H1 (cell line): ENCODE measurements at regions not wholly inside any gene's neighbourhood (a gene's known extent, or its start where the extent isn't known, plus 50 kb on each side); places are given as distances from the start of the nearest gene placed in this dataset.

Experiments
- CTCF ChIA-PET: fragments of 300-600 bp; sonication (Branson Sonifier 250); formaldehyde crosslinking; loops from one replicate; lab custom pipeline; 2021; ENCODE audit not compliant: partially characterized antibody; lab: Charles Lee
- POLR2A ChIA-PET: fragments of 300-600 bp; sonication (Branson Sonifier 250); formaldehyde crosslinking; loops from one replicate; lab custom pipeline; 2021; ENCODE audit warnings: inconsistent platforms; ENCODE audit not compliant: partially characterized antibody; lab: Charles Lee
- DNase-seq, 2 experiments: peaks; one replicate each; pipeline versions ENCODE4 v3.0.0 to v3.0.0-alpha.2; 2010 to 2022; ENCODE audit warnings: low spot score in 2 of 2, low read depth in 1 of 2, mixed read lengths in 1 of 2
- FAIRE-seq: peaks from 2 replicates; lab custom pipeline; 2011; peaks lifted over from hg19 to GRCh38; lab: Jason Lieb, UNC
- H2AFZ ChIP-seq: 2 replicates; pipeline ENCODE4 v1.8.1; 2012; ENCODE audit warnings: low read length, inconsistent platforms
- H2AK5ac ChIP-seq: 2 replicates; pipeline ENCODE4 v1.6.1; 2013; ENCODE audit warnings: low read depth, low read length
- H2BK120ac ChIP-seq: replicated peaks from 2 replicates; pipeline ENCODE3; 2013; ENCODE audit warnings: low read depth, low read length, inconsistent platforms
- H2BK12ac ChIP-seq: 2 replicates; pipeline ENCODE4 v1.6.1; 2013; ENCODE audit warnings: low read depth, low read length
- H2BK15ac ChIP-seq: 2 replicates; pipeline ENCODE4 v1.6.1; 2013; ENCODE audit warnings: low read length
- H2BK20ac ChIP-seq: 2 replicates; pipeline ENCODE4 v1.6.1; 2013; ENCODE audit warnings: low read length
- H2BK5ac ChIP-seq: 2 replicates; pipeline ENCODE4 v1.6.1; 2013; ENCODE audit warnings: low read depth, low read length
- H3K14ac ChIP-seq: 2 replicates; pipeline ENCODE4 v1.6.1; 2013; ENCODE audit warnings: inconsistent platforms; ENCODE audit not compliant: insufficient read length
- H3K18ac ChIP-seq: 2 replicates; pipeline ENCODE4 v1.6.1; 2013; ENCODE audit warnings: low read length; ENCODE audit errors: extremely low read depth
- H3K23ac ChIP-seq: 2 replicates; pipeline ENCODE4 v1.6.1; 2013; ENCODE audit warnings: inconsistent platforms; ENCODE audit not compliant: insufficient read length
- H3K23me2 ChIP-seq: 2 replicates; pipeline ENCODE4 v1.6.1; 2013; ENCODE audit warnings: low read depth, low read length
- H3K27ac ChIP-seq: 2 replicates; pipeline ENCODE4 v1.6.1; 2011; ENCODE audit warnings: low read depth, low read length, inconsistent platforms
- H3K27me3 ChIP-seq, 4 experiments: replicated peaks in 1 of 4; 1 replicate in 1 of 4; 2 replicates in 3 of 4; pipeline versions ENCODE4 v1.6.1 to v1.8.1; 2011 to 2013; ENCODE audit warnings: low read length in 3 of 4, mild to moderate bottlenecking in 3 of 4, inconsistent platforms in 2 of 4, mixed read lengths in 2 of 4, moderate library complexity in 1 of 4; ENCODE audit not compliant: control insufficient read depth in 3 of 4, insufficient read depth in 3 of 4; ENCODE audit errors: extremely low read depth in 1 of 4
- H3K36me3 ChIP-seq, 4 experiments: 2 replicates each; pipeline versions ENCODE4 v1.6.1 to v1.8.1; 2011 to 2013; ENCODE audit warnings: mild to moderate bottlenecking in 4 of 4, low read length in 3 of 4, moderate library complexity in 2 of 4, control low read depth in 1 of 4, inconsistent platforms in 1 of 4; ENCODE audit not compliant: insufficient read depth in 4 of 4, control insufficient read depth in 2 of 4
- H3K4ac ChIP-seq: replicated peaks from 2 replicates; pipeline ENCODE3; 2013; ENCODE audit warnings: low read length, low read depth, mixed read lengths, inconsistent platforms; ENCODE audit not compliant: insufficient read length
- H3K4me1 ChIP-seq, 4 experiments: replicated peaks in 1 of 4; 1 replicate in 1 of 4; 2 replicates in 3 of 4; pipeline versions ENCODE4 v1.6.1 to v1.8.1; 2011 to 2013; ENCODE audit warnings: low read length in 3 of 4, inconsistent platforms in 2 of 4, mixed read lengths in 1 of 4; ENCODE audit not compliant: insufficient read depth in 4 of 4, control insufficient read depth in 3 of 4
- H3K4me2 ChIP-seq, 2 experiments: 2 replicates each; pipeline versions ENCODE4 v1.6.1 to v1.8.1; 2011 to 2013; ENCODE audit warnings: low read depth in 2 of 2, low read length in 2 of 2, control low read depth in 1 of 2, inconsistent platforms in 1 of 2, mild to moderate bottlenecking in 1 of 2; ENCODE audit not compliant: insufficient read depth in 1 of 2
- H3K4me3 ChIP-seq, 4 experiments: fragments of 200-600, 300-600 bp in 1 of 4; sonication (generic), shearing (Covaris generic), sonication (Bioruptor Twin) in 1 of 4; 2 replicates each; pipeline versions ENCODE4 v1.5.1 to v1.8.1; 2011 to 2016; ENCODE audit warnings: low read length in 4 of 4, low read depth in 3 of 4, control low read depth in 2 of 4, inconsistent platforms in 2 of 4, mild to moderate bottlenecking in 2 of 4, mixed read lengths in 1 of 4, moderate library complexity in 1 of 4; ENCODE audit not compliant: insufficient read depth in 2 of 4; ENCODE audit errors: extremely low read depth in 1 of 4
- H3K56ac ChIP-seq: replicated peaks from 2 replicates; pipeline ENCODE3; 2013; ENCODE audit warnings: low read depth, mild to moderate bottlenecking, mixed read lengths, low read length, inconsistent platforms; ENCODE audit not compliant: insufficient read length
- H3K79me1 ChIP-seq: 2 replicates; pipeline ENCODE4 v1.6.1; 2013; ENCODE audit warnings: low read depth, low read length, control low read depth
- H3K79me2 ChIP-seq, 2 experiments: 2 replicates each; pipeline versions ENCODE4 v1.6.1 to v1.8.1; 2012 to 2013; ENCODE audit warnings: low read length in 2 of 2, mild to moderate bottlenecking in 2 of 2, inconsistent platforms in 1 of 2; ENCODE audit not compliant: insufficient read depth in 2 of 2, control insufficient read depth in 1 of 2
- H3K9ac ChIP-seq, 4 experiments: replicated peaks in 1 of 4; 1 replicate in 1 of 4; 2 replicates in 3 of 4; pipeline versions ENCODE4 v1.6.1 to v1.8.1; 2011 to 2013; ENCODE audit warnings: low read depth in 3 of 4, low read length in 3 of 4, control low read depth in 2 of 4, mild to moderate bottlenecking in 2 of 4, moderate library complexity in 2 of 4, inconsistent platforms in 1 of 4; ENCODE audit errors: extremely low read depth in 1 of 4
- H3K9me3 ChIP-seq, 2 experiments: 2 replicates each; pipeline versions ENCODE4 v1.6.1 to v1.8.1; 2012 to 2013; ENCODE audit warnings: mild to moderate bottlenecking in 2 of 2, moderate library complexity in 2 of 2, control low read depth in 1 of 2, inconsistent platforms in 1 of 2, low read depth in 1 of 2, low read length in 1 of 2, mixed read lengths in 1 of 2; ENCODE audit not compliant: insufficient read depth in 2 of 2
- H4K20me1 ChIP-seq, 2 experiments: replicated peaks in 1 of 2; 2 replicates each; pipeline versions ENCODE3 to v1.8.1; 2011 to 2013; ENCODE audit warnings: inconsistent platforms in 2 of 2, low read length in 2 of 2, mild to moderate bottlenecking in 1 of 2; ENCODE audit not compliant: insufficient read depth in 2 of 2, control insufficient read depth in 1 of 2
- H4K5ac ChIP-seq: 2 replicates; pipeline ENCODE4 v1.6.1; 2013; ENCODE audit warnings: low read length, low read depth, mixed read lengths, inconsistent platforms; ENCODE audit not compliant: insufficient read length
- H4K8ac ChIP-seq: 2 replicates; pipeline ENCODE4 v1.8.0; 2013; ENCODE audit warnings: mild to moderate bottlenecking, moderate library complexity, low read length, inconsistent platforms; ENCODE audit not compliant: insufficient read depth; ENCODE audit errors: extremely low read depth
- H4K91ac ChIP-seq: replicated peaks from 2 replicates; pipeline ENCODE3; 2013; ENCODE audit warnings: low read length, mixed read lengths, inconsistent platforms; ENCODE audit not compliant: insufficient read length
- CREB1 ChIP-seq: IDR thresholded peaks from 2 replicates; pipeline ENCODE4 v1.6.1; 2012; ENCODE audit warnings: inconsistent platforms
- CTBP2 ChIP-seq: IDR thresholded peaks from 2 replicates; pipeline ENCODE4 v1.7.0; 2011; ENCODE audit warnings: borderline replicate concordance, mild to moderate bottlenecking, moderate library complexity, mixed read lengths, low read length; ENCODE audit not compliant: insufficient read depth, insufficient read length
- EGR1 ChIP-seq: IDR thresholded peaks from 2 replicates; pipeline ENCODE4 v1.6.1; 2011; ENCODE audit warnings: low read depth, low read length, borderline replicate concordance
- GTF2F1 ChIP-seq: IDR thresholded peaks from 2 replicates; pipeline ENCODE4 v1.6.1; 2012; ENCODE audit warnings: low read depth, low read length, improper control_type of control experiment, borderline replicate concordance
- JUN ChIP-seq: IDR thresholded peaks from 2 replicates; pipeline ENCODE4 v1.6.1; 2011; ENCODE audit warnings: low read depth, mild to moderate bottlenecking, improper control_type of control experiment, low read length
- JUND ChIP-seq: IDR thresholded peaks from 2 replicates; pipeline ENCODE4 v1.6.1; 2011; ENCODE audit warnings: mild to moderate bottlenecking, improper control_type of control experiment, low read length
- KDM5A ChIP-seq: fragments of 200-600 bp; IDR thresholded peaks from 2 replicates; pipeline ENCODE4 v1.7.1; 2012; ENCODE audit warnings: mild to moderate bottlenecking, low read length, inconsistent platforms, mixed read lengths
- POLR2A ChIP-seq, 2 experiments: IDR thresholded peaks; 1 replicate in 1 of 2; 2 replicates in 1 of 2; pipeline ENCODE4 v1.6.1; 2011; ENCODE audit warnings: low read depth in 2 of 2, low read length in 2 of 2, mild to moderate bottlenecking in 2 of 2; ENCODE audit errors: control extremely low read depth in 1 of 2
- RBBP5 ChIP-seq: IDR thresholded peaks from 2 replicates; pipeline ENCODE4 v1.7.1; 2012; ENCODE audit warnings: low read depth, mild to moderate bottlenecking, inconsistent platforms, low read length, moderate library complexity, borderline replicate concordance
- RNF2 ChIP-seq: fragments of 200-900, 300-1000 bp; sonication (generic); IDR thresholded peaks from 2 replicates; pipeline ENCODE4 v1.7.1; 2016; ENCODE audit warnings: borderline replicate concordance, low read depth, mild to moderate bottlenecking, antibody characterized with exemption, low read length; ENCODE audit not compliant: poor library complexity, severe bottlenecking; ENCODE audit errors: missing control alignments
- SIX5 ChIP-seq: IDR thresholded peaks from 2 replicates; pipeline ENCODE4 v1.6.1; 2011; ENCODE audit warnings: mild to moderate bottlenecking, low read depth, low read length
- SRF ChIP-seq: IDR thresholded peaks from 2 replicates; pipeline ENCODE4 v1.6.1; 2011; ENCODE audit warnings: mild to moderate bottlenecking, low read depth, low read length, moderate library complexity
- WGBS, 2 experiments: shearing (Covaris generic) in 1 of 2; methylation state at CpG; one replicate each; pipeline versions ENCODE4 v1.1.6 to v1.1.7; 2013 to 2015; ENCODE audit warnings: low lambda C conversion rate in 2 of 2, mixed read lengths in 2 of 2, inconsistent platforms in 1 of 2, low coverage in 1 of 2, missing lambda C conversion rate in 1 of 2; ENCODE audit not compliant: insufficient replicate concordance in 2 of 2, insufficient coverage in 1 of 2, insufficient read length in 1 of 2; ENCODE audit errors: extremely low coverage in 1 of 2, missing lambda C conversion rate in 1 of 2; 5-methylcytosine and 5-hydroxymethylcytosine counted together
- TF ChIP-seq, protein P1 (sequence below): IDR thresholded peaks from 2 replicates; pipeline ENCODE4 v1.6.1; 2012; ENCODE audit warnings: inconsistent platforms
- TF ChIP-seq, protein P2 (sequence below): IDR thresholded peaks from 2 replicates; pipeline ENCODE4 v1.6.1; 2012; ENCODE audit warnings: inconsistent platforms

DNA sequence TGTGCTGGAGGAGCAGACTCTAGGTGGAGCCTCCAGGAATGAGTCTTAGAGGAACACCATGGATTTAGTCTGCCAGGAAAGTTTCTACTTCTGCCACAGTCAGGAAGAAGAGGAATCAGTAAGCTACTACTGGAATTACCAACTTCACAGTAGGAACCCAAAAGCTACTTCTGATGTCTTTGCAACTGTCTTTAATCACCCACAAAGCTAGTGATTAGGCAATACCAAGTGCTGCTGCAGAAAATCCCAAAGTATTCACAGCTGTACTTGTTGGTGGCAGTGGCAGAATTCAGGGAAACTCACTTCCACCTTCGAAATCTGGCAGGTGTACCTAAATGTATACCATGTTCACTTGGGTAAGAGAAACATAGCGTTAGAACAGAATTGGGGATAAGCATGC, 264.5 kb upstream of the SORL1-AS1 start:
- no peak overlapping the region for H3K4me2 ChIP-seq
- no peak overlapping the region for H4K5ac ChIP-seq
- no peak overlapping the region for H4K91ac ChIP-seq
- H2BK20ac ChIP-seq: 0 out of 2 replicates have a peak overlapping the region, but pooled peaks have one; percentile 9
- H3K79me1 ChIP-seq: no peaks in the 10 kb centered on the region
- H3K27me3 ChIP-seq: 0 out of 7 replicates have a peak, but pooled peaks cover 0 to 3% (median 0%) of the 10 kb centered on the region in 4 experiments
- H2BK5ac ChIP-seq: no peak overlapping the region
- no peaks in the 10 kb centered on the region for H4K20me1 ChIP-seq
- no peaks in the 10 kb centered on the region for H3K79me2 ChIP-seq
- no peak overlapping the region for H2AK5ac ChIP-seq
- H3K36me3 ChIP-seq: no peaks in the 10 kb centered on the region
- H3K9me3 ChIP-seq: no peaks in the 10 kb centered on the region
- no peak overlapping the region for H3K56ac ChIP-seq
- no peak overlapping the region for H3K9ac ChIP-seq
- WGBS, 2 experiments: 87% methylated on average over 2 of the region's 2 CpGs; no CpG with 5 or more reads in 1 of the 2 experiments
- H4K8ac ChIP-seq: no peak overlapping the region
- POLR2A ChIA-PET: no interaction called here
- peaks cover 1% of the 10 kb centered on the region; the same call in 1 of the 2 replicates for H3K23me2 ChIP-seq
- H3K14ac ChIP-seq: no peak overlapping the region
- CTCF ChIA-PET: interaction anchor here (1.0 kb wide), 1 partner anchor 29 kb away, joined by 5 read pairs; no protein-coding TSS in a partner anchor
- H2BK15ac ChIP-seq: no peak overlapping the region
- H2AFZ ChIP-seq: no peak overlapping the region
- H3K27ac ChIP-seq: no peak overlapping the region
- FAIRE-seq (no peak), DNase-seq (no peak)
- no peak overlapping the region for H3K18ac ChIP-seq
- no peak overlapping the region for H3K23ac ChIP-seq
- H2BK12ac ChIP-seq: no peak overlapping the region
- no peak overlapping the region for H3K4me3 ChIP-seq
- peaks cover 0 to 2% (median 0%) of the 10 kb centered on the region in 4 experiments; a peak in 3 of 7 replicates for H3K4me1 ChIP-seq
- H3K4ac ChIP-seq: no peak overlapping the region
- H2BK120ac ChIP-seq: no peak overlapping the region
- TF ChIP-seq CTBP2: no peak
- no peak for TF ChIP-seq KDM5A
- TF ChIP-seq JUN: no peak
- TF ChIP-seq GTF2F1: no peak
- TF ChIP-seq, protein P1, sequence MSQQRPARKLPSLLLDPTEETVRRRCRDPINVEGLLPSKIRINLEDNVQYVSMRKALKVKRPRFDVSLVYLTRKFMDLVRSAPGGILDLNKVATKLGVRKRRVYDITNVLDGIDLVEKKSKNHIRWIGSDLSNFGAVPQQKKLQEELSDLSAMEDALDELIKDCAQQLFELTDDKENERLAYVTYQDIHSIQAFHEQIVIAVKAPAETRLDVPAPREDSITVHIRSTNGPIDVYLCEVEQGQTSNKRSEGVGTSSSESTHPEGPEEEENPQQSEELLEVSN: no peak
- TF ChIP-seq RBBP5: no peak
- TF ChIP-seq SRF: no peak
- no peak for TF ChIP-seq POLR2A (IDR thresholded peaks at IDR 0.05; ENCODE audit: control extremely low read depth in 1 of 2, low read depth in 2 of 2, low read length in 2 of 2)
- TF ChIP-seq JUND: no peak
- TF ChIP-seq, protein P2, sequence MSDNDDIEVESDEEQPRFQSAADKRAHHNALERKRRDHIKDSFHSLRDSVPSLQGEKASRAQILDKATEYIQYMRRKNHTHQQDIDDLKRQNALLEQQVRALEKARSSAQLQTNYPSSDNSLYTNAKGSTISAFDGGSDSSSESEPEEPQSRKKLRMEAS: no peak
- no peak for TF ChIP-seq SIX5
- TF ChIP-seq RNF2: no peak
- no peak for TF ChIP-seq EGR1
- no peak for TF ChIP-seq CREB1
